GM19467 (cell line): ENCODE measurements at regions not wholly inside any gene's neighbourhood (a gene's known extent, or its start where the extent isn't known, plus 50 kb on each side); places are given as distances from the start of the nearest gene placed in this dataset.

Experiments used
- ATAC-seq: cut with Tn5 transposase; IDR thresholded peaks from one replicate; pipeline ENCODE4 v1.9.1; 2021; ENCODE audit warnings: mild to moderate bottlenecking, moderate library complexity; ENCODE audit not compliant: unreplicated experiment

- no peak for ATAC-seq
Measured at GRCh38 chr2:128781166-128781565, 462.5 kb upstream of the HS6ST1 start.

DNA sequence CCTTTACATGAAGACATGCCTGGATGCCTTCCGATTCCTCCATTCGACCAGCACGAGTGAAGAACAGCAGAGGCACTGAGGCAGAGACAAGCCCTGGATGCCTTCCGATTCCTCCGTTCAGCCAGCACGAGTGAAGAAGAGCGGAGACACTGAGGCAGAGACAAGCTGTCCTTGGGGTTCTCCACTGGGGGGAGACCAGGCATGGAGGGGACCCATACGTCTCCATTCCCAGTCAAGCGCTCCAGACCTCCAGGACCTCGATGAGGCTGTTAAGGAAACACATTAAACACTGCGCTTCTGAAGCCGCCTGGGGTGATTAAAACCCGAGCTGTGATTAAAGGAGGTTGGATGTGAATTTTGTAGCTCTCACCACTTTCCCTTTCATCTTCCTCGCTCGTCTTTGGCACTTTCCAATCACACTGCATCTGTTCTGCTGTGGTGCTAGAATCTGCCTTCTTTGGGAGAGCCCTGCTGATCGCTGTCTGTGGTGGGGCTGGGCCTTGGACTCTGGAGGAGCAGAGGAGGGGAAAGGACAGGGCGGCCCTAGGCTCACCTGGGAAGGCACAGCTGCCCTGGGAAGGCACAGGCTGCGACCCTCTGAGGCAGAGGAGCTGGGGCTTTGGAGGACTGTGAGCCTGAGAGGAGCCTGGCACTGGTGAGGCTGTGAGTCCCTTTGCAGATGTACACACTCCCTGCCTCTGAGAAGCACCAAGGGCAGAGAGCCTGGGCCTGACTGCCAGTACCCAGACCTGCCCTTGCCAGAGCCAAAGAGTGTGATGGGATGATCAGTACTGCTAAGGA lies 463.1 kb upstream of the HS6ST1 start:
- ATAC-seq: no peak

GRCh38 chr2:128782411-128783192 lies 463.9 kb upstream of the HS6ST1 start:
- no peak for ATAC-seq

GRCh38 chr2:128783193-128783671 lies 464.6 kb upstream of the HS6ST1 start:
- no peak for ATAC-seq

DNA sequence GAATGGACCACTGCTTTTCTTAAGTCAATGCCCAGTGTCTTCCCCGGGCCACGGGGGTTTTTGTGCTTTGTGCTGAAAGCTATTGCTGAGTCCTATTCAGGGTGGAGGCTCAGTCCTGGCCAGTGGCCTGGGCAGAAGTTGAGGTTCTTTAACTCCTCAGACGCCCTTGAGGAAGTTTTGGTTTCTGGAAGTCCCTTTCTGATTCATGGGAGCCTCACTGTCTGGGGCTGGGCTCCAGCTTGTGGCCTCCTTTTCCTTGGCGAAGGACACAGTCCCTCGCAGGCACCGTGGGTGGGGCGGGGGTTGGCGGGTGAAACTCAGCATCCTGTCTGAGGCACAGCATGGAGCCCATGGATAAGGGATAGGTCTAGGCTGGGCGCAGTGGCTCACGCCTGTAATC lies 465.2 kb upstream of the HS6ST1 start:
- ATAC-seq: no peak

GRCh38 chr2:128784626-128785306 lies 466.1 kb upstream of the HS6ST1 start:
- ATAC-seq: no peak

DNA sequence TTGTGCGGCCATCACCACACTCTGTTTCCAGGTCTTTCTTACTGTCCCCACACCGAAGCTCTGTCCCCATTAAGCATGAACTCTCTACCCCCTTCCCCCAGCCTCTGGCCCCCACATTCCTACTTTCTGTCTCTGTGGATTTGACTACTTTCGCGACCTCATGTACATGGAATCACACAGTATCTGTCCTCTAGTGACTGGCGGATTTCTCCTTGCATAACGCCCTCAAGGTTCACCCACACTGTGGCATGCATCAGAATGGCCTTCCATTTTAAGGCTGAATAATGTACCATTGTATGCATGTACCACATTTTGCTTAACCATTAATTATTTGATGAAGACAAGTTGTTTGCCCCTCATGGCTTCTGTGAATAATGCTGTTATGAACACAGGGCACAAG lies 467.6 kb upstream of the HS6ST1 start:
- no peak for ATAC-seq

GRCh38 chr2:128786741-128787478 lies 468.2 kb upstream of the HS6ST1 start:
- no peak for ATAC-seq

- ATAC-seq: no peak
Measured at GRCh38 chr2:128787616-128788015, 468.9 kb upstream of the HS6ST1 start.

DNA sequence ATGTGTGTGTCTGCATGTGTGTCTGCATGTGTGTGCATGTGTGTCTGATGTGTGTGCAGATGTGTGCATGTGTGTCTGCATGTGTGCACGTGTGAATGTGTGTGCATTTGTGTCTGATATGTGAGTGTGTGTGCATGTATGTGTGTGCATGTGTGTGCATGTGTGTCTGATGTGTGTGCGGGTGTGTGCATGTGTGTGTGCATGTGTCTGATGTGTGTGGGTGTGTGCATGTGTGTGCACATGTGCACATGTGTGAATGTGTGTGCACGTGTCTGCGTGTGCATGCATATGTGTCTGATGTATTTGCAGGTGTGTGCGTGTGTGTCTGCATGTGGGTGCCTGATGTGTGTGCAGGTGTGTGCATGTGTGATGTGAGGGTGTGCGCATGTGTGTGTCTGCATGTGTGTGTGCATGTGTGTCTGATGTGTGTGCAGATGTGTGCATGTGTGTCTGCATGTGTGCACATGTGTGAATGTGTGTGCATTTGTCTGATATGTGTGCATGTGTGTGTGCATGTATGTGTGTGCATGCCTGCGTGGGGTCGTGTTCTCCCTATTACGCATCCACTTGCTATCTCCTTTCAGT lies 470.1 kb upstream of the HS6ST1 start:
- ATAC-seq: no peak

DNA sequence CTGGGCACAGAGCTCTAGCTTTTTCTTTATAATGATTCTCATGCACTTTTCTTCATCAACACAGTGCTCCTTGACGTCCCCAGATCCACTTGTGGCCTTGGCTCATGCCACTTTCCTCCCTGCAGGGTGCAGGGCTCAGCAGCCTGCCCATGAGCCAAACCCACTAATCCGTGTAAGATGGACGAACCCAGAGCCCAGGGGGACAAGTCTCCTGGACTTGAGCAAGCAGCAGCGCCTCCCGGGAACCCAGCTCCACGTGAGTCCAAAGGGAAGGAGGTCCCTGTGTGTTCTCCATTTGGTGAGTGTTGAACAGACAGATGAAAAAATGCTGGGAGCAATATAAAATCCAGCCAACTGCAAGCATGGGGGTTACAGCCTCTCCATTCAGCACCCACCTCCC lies 470.6 kb upstream of the HS6ST1 start:
- ATAC-seq: no peak

GRCh38 chr2:128789776-128790455 lies 471.2 kb upstream of the HS6ST1 start:
- ATAC-seq: no peak

GRCh38 chr2:128790541-128791001 lies 471.9 kb upstream of the HS6ST1 start:
- ATAC-seq: no peak

DNA sequence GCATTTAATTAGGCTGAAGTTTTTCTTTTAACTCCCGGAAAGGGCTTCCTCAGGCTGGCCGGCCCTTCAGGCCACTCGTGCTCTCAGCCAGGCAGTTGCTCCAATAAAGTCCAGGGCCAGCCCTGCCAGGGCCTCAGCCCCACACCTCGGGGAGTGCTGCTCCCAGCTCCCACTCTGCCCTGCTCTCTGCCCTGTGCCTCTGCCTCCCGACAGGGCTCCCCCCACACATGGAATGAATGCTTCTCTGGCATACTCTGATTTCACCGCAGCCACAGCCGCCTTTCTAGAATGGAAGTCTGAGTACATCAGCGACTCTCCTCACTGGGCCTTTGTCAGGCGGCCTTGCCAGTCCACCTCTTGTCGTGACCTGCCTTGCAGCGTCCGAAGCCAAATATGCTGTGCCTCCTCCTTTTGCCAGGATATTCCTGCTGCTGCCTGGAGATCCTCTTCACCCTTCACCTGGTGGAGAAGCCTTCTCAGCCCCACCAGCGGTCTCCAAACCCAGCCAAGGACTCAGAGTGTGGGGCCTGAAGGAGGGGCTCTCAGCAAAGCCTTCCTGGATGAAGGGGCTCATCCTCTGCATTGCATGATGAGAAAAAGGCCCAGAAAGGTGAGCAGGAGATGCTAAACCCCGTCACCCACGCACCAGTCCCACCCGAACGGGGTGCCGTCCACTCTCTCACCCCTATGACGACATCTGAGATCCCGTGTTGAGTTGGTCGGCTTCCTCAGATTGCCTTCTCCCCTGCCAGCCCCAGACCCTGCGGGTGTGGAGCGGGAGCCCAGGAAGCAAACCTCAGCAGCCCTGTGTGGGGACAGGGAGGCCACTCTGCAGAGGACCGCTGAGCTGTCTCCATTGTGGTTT lies 472.7 kb upstream of the HS6ST1 start:
- no peak for ATAC-seq

GRCh38 chr2:128791985-128792320 lies 473.3 kb upstream of the HS6ST1 start:
- ATAC-seq: no peak

GRCh38 chr2:128792476-128793054 lies 473.9 kb upstream of the HS6ST1 start:
- no peak for ATAC-seq

DNA sequence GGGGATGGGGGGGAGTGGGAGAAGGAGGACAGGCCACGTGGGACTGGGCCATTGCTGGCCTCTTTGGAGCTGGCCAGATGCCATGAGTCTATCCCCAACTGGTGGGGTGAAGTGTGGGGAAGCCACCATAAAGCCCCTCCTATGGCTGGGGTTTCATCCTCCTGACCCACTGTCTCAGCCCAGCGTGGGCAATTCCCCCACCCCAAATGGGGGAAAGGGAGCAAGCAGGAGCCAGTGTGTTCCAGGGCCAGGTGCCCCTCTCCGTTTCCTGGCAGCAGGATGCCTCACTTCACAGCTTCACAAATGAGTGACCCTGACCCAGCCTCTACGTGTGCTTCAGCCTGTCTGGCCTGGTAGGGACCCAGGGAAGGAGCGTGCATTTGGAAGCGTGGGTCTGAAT lies 474.7 kb upstream of the HS6ST1 start:
- ATAC-seq: no peak

DNA sequence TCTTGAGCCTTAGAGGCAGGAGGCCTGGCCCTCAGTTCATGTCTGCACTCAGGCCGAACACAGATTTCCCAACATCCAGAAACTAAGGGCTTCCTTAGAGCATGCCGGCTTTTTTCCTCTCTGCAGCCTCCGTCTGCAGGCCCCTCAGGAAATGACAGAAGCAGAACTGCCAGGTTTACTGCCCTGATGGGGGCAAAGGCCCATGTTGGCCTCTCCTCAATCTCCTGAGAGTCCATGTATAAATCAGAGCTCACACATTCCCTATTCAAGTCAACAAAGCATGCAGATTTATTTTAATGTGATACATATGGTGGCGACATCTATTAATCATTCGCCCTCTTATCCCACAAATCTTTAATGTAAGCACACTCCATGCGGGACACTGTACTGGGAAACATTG lies 475.6 kb upstream of the HS6ST1 start:
- no peak for ATAC-seq

DNA sequence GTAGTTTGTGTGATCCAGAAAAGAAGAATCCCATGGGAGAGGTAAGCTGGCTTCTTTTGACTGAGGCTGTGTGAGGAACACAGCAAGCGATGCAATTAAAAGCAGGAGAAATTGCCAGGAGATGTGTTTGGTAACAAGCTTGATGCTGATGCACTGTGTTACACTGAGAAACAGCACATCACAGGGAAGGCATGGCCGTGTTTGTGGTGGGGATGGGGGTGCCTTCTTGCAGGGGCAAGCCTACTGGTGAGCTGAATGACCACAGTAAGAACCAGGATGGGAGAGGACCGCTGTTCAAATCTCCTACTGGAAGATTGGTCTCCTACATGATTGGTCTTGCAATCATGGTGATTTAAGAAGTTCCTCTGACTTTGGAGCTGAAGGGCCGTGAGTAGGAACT lies 477.7 kb upstream of the HS6ST1 start:
- no peak for ATAC-seq
